Neural cell (in vitro differentiated cells): ENCODE measurements at regions not wholly inside any gene's neighbourhood (a gene's known extent, or its start where the extent isn't known, plus 50 kb on each side); places are given as distances from the start of the nearest gene placed in this dataset.
"Not testable (repeated sequence)": the region's sequence is repeated elsewhere in the genome, so short reads cannot be mapped to it uniquely, and the experiment has no call there.

Experiments
- CTCF ChIP-seq: fragments of 450-650 bp; IDR thresholded peaks from 2 replicates; pipeline ENCODE4 v1.5.1; 2014; ENCODE audit warnings: antibody characterized with exemption, mild to moderate bottlenecking, moderate library complexity; ENCODE audit not compliant: poor library complexity, severe bottlenecking
- EP300 ChIP-seq: fragments of 450-650 bp; conservative IDR thresholded peaks from 2 replicates; pipeline ENCODE4 v1.6.1; 2014; ENCODE audit warnings: antibody characterized with exemption, mild to moderate bottlenecking, moderate library complexity; ENCODE audit not compliant: poor library complexity, severe bottlenecking
- EZH2 ChIP-seq: fragments of 200-600, 300-800 bp; shearing (Covaris generic), sonication (generic); IDR thresholded peaks from 2 replicates; pipeline ENCODE4 v1.6.1; 2014; ENCODE audit warnings: antibody characterized with exemption, low read length, borderline replicate concordance, mild to moderate bottlenecking; ENCODE audit not compliant: insufficient read depth, poor library complexity, severe bottlenecking
- POLR2AphosphoS5 ChIP-seq: IDR thresholded peaks from 2 replicates; pipeline ENCODE4 v1.6.1; 2012
- REST ChIP-seq: IDR thresholded peaks from 2 replicates; pipeline ENCODE4 v1.6.1; 2012; ENCODE audit warnings: borderline replicate concordance
- SMC3 ChIP-seq: fragments of 450-650 bp; conservative IDR thresholded peaks from 2 replicates; pipeline ENCODE4 v1.6.1; 2014; ENCODE audit warnings: antibody characterized with exemption, mild to moderate bottlenecking, moderate library complexity; ENCODE audit not compliant: poor library complexity
- TAF1 ChIP-seq: IDR thresholded peaks from 2 replicates; pipeline ENCODE4 v1.6.1; 2012; ENCODE audit warnings: low read depth

GRCh38 chr9:66740136-66740535 lies 160.4 kb upstream of the ZNF658 start:
- TF ChIP-seq REST, CTCF, EP300, POLR2AphosphoS5, EZH2, TAF1, SMC3: not testable (repeated sequence)
